22Rv1 (cell line): ENCODE measurements at regions not wholly inside any gene's neighbourhood (a gene's known extent, or its start where the extent isn't known, plus 50 kb on each side); places are given as distances from the start of the nearest gene placed in this dataset.

Source experiments
- H3K27ac ChIP-seq: fragments of 450-650 bp; 2 replicates; pipeline ENCODE4 v1.5.1; 2017
- ZFX ChIP-seq: fragments of 450-650 bp; IDR thresholded peaks from 2 replicates; pipeline ENCODE4 v1.6.1; 2017; ENCODE audit warnings: antibody characterized with exemption, borderline replicate concordance
- TF ChIP-seq, protein P1 (sequence below): fragments of 450-650 bp; IDR thresholded peaks from 2 replicates; pipeline ENCODE4 v1.5.1; 2017; ENCODE audit warnings: mild to moderate bottlenecking

DNA sequence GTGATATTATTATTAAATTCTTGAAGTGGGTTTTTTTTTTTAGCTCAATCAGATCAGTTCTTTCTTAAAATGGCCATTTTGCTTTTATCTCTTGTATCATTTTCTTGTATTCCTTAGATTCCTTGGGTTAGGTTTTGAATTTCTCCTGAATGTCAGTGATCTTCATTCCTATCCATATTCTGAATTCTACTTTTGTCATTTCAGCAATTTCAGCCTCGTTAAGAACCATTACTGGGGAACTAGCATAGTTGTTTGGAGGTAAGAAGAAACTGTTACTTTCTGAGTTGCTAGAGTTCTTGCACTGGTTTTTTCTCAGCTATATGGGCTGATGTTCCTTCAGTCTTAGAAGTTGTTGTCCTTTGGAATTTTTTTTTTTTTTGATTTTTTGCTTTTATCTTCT lies 293.1 kb downstream of the MAP2K4 start:
- no peak for TF ChIP-seq ZFX
- TF ChIP-seq, protein P1, sequence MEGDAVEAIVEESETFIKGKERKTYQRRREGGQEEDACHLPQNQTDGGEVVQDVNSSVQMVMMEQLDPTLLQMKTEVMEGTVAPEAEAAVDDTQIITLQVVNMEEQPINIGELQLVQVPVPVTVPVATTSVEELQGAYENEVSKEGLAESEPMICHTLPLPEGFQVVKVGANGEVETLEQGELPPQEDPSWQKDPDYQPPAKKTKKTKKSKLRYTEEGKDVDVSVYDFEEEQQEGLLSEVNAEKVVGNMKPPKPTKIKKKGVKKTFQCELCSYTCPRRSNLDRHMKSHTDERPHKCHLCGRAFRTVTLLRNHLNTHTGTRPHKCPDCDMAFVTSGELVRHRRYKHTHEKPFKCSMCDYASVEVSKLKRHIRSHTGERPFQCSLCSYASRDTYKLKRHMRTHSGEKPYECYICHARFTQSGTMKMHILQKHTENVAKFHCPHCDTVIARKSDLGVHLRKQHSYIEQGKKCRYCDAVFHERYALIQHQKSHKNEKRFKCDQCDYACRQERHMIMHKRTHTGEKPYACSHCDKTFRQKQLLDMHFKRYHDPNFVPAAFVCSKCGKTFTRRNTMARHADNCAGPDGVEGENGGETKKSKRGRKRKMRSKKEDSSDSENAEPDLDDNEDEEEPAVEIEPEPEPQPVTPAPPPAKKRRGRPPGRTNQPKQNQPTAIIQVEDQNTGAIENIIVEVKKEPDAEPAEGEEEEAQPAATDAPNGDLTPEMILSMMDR: no peak
- H3K27ac ChIP-seq: no peak overlapping the region

DNA sequence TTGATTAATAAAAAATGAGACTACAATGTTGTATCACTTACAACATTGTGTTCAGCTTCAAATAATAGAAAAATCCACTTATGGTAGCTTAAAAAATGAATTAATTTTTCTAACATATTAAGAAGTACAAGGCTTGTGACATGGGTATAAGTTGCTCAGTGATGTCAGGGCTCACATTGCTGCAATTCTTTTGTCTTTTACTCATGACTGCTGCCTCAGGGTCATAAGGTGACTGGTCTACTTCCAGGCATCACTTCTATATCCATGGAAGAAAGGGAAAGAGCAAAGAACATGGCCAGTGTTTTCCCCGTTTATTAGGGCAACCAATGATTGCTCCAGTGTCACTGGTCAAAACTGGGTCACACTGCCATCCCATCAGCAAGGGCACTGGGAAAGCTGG lies 295.3 kb downstream of the MAP2K4 start:
- TF ChIP-seq ZFX: no peak
- TF ChIP-seq, protein P1: no peak
- H3K27ac ChIP-seq: no peak overlapping the region

DNA sequence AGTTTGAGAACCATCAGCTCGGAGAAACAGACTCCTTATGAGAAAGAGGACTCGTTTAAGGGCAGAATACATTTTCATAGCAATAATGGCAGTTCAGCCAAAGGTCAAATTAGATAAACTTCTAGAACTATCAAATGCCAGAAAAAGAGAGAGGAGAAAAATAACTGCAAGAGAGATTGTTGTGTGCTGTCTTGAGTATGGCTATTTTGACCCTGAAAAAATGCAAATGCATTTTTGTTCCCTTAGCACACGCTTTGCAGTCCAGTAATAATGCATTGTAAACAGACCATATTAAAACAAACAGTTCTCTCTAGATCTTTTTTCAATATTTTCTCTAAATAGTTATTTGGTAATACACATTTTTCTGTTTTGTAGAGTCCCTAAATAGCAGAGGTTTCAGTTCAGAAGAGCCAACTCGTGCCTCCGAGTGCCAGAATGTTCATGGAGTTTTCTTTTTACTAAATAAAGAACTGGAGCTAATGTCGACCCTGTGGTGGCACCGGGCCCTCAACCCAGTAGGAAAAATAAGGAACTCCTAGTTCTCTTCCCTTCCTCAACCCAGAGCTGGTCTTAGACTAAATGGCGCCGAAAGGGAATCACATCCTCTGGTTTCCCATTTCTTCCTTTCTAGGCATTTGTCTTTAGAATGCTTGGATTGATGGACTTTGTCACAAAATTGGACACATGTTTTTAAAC lies 298.0 kb downstream of the MAP2K4 start:
- TF ChIP-seq, protein P1: no peak
- no peak for TF ChIP-seq ZFX
- no peak overlapping the region for H3K27ac ChIP-seq

DNA sequence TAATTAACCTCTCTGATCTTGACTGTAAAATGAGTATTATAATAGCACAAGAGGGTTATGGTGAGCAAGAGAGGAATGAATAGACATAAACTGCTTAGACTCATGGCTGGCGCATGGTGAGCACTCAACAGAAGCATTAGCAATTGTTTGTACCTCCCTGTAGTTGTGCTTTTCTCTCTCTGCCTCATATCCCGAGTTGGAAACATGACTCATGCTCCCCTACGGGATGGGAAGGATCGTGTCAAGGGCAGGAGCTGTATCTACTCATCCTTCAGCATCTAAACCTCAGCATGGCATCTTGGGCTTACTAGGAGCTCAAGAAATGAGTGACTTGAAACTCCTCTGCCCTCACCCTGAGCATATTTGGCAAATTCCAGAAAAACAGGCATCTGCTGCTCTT lies 299.6 kb downstream of the MAP2K4 start:
- H3K27ac ChIP-seq: no peak overlapping the region
- no peak for TF ChIP-seq ZFX
- TF ChIP-seq, protein P1: no peak

DNA sequence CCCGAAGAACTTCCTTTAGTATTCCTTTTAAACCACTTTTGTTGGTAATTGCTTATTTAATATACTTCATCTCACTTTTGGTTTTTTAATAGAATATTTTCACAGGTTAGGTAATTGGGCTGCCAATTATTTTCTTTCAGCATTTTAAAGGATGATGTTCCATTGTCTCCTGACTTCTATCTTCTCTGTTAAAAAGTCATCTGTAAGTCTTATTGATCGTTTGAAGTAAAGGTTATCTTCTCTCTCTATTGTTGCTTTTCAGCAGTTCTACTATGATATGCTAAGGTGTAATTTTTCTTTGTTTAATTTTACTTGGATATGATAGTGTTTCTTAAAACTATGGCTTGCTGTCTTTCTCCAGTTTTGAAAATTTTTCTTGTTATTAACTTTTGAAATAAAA lies 307.5 kb downstream of the MAP2K4 start:
- TF ChIP-seq, protein P1: no peak
- TF ChIP-seq ZFX: no peak
- H3K27ac ChIP-seq: no peak overlapping the region

DNA sequence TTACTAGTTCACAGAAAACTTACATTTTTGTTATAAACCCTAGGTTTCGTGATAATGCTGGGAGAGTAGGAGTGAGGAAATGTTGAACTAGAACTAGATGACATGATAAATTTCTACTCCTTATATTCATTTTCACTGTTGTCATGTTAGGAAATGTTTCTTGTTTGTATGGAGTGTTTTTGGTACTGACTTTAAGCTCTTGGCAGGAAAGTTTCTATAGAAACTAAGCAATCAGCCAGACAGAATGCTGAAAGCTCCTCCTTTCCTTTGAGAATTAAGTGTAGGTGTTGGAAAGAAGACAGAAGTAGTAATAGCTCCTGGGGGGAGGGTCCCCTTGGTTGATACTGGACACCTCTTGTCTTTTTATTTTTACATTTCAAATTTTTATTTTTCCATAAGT lies 309.8 kb downstream of the MAP2K4 start:
- TF ChIP-seq, protein P1: no peak
- no peak for TF ChIP-seq ZFX

DNA sequence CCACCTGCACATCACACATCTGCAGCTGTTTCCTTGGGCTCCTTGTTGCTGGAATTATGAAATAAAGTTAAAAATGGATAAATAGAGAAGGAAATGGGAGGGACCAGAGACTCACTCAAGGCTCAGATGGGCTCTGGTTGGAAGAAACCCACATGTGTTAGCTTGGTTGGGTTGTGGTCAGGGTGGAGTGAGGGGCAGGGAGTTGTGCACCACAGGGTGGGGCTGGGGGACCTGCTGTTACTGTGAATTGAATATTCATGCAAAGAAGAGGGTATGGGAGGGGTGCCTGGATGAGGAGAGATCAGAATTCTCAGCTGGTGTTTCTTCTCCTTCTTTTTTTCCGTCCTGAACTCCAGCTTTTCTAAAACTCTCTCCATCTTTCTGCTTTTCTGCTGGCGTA lies 320.7 kb downstream of the MAP2K4 start:
- no peak overlapping the region for H3K27ac ChIP-seq

More for the DNA sequence above, 309.8 kb downstream of the MAP2K4 start:
- H3K27ac ChIP-seq: no peak overlapping the region

More for the DNA sequence above, 320.7 kb downstream of the MAP2K4 start:
- no peak for TF ChIP-seq ZFX
- TF ChIP-seq, protein P1: no peak
